GM12874 (cell line): ENCODE measurements at regions not wholly inside any gene's neighbourhood (a gene's known extent, or its start where the extent isn't known, plus 50 kb on each side); places are given as distances from the start of the nearest gene placed in this dataset.

Experiments
- TF ChIP-seq, protein P1 (sequence below): IDR thresholded peaks from 2 replicates; pipeline ENCODE4 v1.5.1; 2011; ENCODE audit warnings: low read depth, mild to moderate bottlenecking, control low read depth, low read length, moderate library complexity; ENCODE audit not compliant: insufficient read depth

DNA sequence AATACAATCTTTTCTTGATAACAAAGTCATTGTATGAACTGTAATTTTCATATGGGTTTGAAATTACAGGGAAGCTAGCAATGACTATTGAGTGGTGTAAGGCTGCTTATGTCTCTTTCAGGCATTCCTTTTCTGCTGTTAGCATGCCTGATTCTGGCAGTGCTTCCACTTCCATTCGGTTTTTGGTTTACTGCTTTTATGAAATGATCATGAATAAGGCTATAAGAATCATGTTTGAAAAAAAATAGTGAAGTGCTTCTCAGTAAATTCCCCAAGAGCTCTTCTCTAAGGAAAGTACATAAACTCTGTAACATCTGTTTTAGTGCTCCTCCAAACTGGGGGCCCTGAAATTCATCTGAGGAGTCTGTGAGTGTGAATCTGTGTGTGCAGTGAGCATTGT, 434.0 kb upstream of the RGS6 start:
- TF ChIP-seq, protein P1, sequence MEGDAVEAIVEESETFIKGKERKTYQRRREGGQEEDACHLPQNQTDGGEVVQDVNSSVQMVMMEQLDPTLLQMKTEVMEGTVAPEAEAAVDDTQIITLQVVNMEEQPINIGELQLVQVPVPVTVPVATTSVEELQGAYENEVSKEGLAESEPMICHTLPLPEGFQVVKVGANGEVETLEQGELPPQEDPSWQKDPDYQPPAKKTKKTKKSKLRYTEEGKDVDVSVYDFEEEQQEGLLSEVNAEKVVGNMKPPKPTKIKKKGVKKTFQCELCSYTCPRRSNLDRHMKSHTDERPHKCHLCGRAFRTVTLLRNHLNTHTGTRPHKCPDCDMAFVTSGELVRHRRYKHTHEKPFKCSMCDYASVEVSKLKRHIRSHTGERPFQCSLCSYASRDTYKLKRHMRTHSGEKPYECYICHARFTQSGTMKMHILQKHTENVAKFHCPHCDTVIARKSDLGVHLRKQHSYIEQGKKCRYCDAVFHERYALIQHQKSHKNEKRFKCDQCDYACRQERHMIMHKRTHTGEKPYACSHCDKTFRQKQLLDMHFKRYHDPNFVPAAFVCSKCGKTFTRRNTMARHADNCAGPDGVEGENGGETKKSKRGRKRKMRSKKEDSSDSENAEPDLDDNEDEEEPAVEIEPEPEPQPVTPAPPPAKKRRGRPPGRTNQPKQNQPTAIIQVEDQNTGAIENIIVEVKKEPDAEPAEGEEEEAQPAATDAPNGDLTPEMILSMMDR, result no peak

DNA sequence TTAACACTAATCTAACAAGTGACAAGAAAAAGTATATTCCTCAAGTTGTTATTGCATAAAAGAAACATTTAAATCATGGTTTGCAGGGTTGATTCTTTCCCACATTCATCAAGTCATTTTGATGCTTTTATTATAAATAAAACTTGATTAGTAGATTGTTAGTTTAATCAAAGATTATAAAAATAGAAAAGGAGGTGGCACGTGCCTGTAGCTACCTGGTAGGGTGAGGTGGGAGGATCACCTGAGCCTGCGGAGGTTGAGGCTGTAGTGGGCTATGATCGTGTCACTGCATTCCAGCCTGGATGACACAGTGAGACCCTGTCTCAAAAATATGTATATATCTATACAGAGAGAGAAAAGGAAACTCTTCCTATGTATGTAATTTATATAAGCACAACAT, 433.2 kb upstream of the RGS6 start:
- TF ChIP-seq, protein P1, result no peak

DNA sequence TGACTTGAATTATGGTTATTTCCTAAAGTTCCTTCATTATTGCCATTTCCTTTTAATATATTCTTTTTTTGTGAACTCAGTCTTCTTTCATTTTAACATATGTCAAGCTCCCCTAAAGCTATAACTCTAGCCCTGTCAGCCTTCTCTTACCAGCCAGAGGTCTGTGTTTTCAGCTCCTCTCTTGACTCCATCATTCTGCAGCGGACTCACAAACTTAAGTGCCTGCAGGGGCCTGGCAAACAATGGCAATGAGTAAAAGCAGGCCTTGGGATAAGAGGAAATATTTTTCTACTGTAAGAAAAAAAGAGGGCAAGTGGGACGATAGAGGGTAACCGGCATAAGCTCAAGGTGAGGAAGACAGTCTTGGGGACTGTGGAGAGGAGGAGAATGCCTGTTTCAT, 424.5 kb upstream of the RGS6 start:
- TF ChIP-seq, protein P1, result no peak

DNA sequence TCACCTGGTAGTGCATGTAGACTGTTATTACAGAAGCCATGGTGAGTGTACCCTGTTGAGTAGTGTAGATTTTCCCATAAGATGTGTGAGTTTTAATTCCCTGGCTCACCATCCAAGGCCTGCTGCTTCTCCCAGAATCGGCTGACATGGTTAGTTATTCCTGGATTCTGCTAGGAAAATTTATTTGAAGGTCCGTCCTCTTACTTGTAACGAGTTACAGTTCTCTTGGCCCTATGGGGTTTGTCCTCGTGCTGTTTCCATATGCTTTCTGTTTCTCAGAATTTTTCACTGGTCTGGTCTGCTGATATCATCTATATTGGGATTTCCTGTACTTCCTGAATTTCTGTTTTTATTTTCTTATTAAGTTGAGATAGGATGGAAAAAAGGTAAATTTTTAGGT, 423.3 kb upstream of the RGS6 start:
- TF ChIP-seq, protein P1, result no peak

DNA sequence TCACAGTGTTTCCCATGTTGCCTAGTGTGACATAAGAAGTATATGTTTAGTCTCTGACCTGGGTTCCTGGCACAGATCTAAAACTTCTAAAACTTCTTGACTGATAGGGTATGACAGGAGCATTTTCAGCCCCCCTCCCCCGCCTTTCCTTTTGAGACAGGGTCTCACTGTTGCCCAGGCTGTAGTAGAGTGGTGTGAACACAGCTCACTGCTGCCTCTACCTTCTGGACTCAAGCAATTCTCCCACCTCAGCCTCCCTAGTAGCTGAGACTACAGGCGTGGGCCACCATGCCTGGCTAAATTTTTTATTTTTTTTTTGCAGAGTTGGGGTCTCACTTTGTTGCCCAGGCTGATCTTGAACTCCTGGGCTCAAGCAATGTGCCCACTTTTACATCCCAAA, 421.1 kb upstream of the RGS6 start:
- TF ChIP-seq, protein P1, result no peak

DNA sequence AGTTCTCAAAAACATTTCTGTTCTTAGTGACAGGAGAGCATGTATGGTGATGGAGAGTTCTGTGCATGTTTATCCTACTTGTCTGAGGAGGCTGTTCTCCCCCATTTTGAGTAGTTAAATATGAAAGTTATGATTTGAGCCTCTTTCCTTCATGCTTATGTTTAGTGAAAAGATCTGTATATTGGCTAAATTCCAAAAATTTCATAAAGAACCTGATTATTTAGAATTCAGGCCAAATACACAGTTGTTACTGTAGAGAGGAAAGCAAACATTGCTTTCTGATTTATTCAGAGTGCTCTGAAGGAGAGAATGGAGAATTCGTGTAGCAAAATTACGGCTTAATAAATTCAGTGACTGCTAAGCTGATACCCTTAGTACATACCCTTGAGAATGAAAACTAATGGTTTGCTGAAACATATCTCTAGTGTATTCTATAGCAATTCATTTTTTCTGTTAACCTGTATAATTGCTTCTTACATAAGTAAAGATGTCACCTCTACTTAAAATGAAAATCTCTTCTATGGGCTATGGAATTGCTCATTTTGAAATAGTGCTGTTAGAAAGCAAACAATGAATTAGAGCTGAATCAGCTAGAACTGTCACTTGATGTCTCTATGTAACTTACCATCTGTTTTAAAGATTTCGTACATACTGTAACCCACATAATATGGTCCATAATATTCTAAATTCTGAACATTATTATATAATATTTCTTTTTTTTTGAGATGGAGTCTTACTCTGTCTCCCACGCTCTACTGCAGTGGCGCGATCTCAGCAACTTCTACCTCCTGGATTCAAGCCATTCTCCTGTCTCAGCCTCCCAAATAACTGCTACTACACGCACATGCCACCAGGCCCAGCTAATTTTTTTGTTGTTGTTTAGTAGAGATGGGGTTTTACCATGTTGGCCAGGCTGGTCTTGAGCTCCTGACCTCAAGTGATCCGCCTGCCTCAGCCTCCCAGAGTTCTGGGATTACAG, 417.0 kb upstream of the RGS6 start:
- TF ChIP-seq, protein P1, result no peak

DNA sequence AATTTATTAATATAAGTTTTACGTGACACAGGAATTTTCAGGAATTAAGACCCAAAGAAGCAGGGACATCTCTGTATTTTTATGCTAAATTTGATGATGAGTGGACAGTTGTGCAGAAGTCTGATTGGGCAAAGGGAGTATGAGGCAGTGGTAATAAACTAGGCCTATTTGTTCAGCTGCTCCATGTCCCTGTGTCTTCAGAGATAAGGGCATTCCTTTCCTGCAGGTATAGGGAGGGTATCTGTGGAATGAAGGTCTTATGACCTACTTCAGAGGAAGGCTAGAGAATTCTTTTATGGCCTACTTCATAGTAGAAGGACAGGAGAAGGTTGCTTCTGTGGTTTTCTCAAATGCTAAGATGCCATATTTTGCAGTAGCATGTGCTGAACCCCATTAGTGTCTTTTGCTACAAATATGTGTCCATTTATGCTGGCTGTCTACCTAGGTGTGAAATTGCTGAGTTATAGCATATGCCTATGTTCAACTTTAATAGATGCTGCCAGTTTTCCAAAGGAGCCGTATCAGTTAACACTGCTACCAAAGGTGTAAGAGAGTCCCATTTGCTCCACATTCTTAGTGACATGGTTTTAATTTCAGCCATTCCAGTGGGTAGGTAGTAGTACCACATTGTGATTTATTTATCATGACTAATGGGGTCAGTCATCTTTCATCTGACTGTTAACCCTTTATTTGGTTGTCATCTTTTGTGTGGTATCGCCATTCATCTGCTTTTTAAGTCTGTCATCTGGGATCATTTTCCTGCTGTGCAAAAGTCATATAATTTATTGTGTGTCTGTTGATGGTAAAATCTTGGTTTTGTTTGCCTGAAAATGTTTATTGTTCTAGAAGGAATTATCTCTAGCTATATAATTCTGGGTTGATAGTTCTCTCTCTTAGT, 410.7 kb upstream of the RGS6 start:
- TF ChIP-seq, protein P1, result no peak
